Brain pericyte (primary cell): ENCODE measurements at regions not wholly inside any gene's neighbourhood (a gene's known extent, or its start where the extent isn't known, plus 50 kb on each side); places are given as distances from the start of the nearest gene placed in this dataset.
A peak's percentile ranks its signal among the peaks of the same experiment; 100 is the strongest.

ENCODE experiments used
- DNase-seq: peaks from one replicate; pipeline ENCODE4 v3.0.0-alpha.2; 2012; ENCODE audit warnings: low read depth, low spot score

- DNase-seq, result no peak
These were observed 174.1 kb upstream of the CLINT1 start for GRCh38 chr5:158033076-158033475.

GRCh38 chr5:158032246-158032645 lies 173.3 kb upstream of the CLINT1 start:
- no peak for DNase-seq

- DNase-seq, result no peak
These were observed 169.1 kb upstream of the CLINT1 start for GRCh38 chr5:158027806-158028775.

- DNase-seq, result no peak
These were observed 167.5 kb upstream of the CLINT1 start for GRCh38 chr5:158026304-158027031.

GRCh38 chr5:158023266-158023665 lies 164.3 kb upstream of the CLINT1 start:
- DNase-seq, result no peak

DNA sequence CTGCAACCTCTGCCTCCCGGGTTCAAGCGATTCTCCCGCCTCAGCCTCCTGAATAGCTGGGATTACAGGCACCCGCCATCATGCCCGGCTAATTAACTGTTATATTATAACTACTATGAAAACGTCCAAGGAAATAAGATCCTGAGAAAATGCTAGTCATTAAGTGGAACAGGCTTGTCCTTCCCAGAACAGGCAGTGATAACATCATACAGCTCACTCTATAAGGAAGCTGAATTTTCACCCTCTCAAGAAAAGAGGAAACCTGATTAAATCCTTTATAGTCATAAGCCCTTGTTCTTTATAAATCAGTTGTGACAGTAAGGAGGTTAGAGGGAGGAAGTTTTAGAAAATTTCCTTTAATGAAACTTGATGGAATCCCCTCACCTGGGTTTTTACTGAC lies 163.9 kb upstream of the CLINT1 start:
- DNase-seq, result no peak

- DNase-seq, result no peak
These were observed 163.4 kb upstream of the CLINT1 start for GRCh38 chr5:158022393-158022792.

DNA sequence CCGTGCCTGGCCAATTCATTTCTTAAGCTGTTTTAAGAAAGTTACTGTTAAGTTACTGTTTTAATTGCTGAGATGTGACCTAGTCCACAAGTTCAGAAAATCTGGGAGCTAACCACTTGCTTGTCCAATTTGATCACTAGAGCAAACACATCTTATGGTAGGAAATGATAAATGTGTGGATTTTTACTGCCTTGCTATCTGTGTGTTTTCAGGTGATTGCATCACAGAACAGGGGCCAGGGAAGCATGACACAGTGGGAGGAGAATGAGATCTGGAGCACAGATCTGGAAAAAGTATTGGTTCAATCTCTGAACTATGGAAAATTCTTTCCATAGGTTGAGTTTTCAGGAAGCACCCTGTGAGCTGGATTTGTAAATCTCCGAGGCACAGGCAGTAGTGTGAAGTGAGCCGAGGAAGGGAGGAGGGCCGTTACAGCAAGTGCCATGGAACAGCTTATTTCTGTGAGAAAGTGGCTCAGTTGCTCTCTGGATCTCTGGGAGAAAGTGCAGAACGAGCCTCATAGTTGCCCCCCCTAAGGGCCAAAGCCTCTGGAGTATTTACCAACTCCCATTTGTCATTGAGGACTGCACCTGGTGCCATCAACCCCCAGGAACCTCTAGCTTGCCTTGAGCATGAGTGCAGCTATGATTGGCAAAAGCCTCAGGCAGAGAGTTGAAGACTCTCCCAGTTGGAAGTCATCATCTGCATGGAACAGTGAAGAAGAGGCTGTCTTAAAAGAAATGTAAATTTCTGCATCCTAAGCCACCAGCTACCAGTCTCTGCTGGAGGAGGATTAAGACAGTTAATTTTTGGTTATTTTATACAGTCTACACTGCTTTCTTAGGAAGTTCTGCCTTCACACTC lies 161.8 kb upstream of the CLINT1 start:
- no peak for DNase-seq

- DNase-seq, result no peak
These were observed 158.5 kb upstream of the CLINT1 start for GRCh38 chr5:158017469-158017868.

DNA sequence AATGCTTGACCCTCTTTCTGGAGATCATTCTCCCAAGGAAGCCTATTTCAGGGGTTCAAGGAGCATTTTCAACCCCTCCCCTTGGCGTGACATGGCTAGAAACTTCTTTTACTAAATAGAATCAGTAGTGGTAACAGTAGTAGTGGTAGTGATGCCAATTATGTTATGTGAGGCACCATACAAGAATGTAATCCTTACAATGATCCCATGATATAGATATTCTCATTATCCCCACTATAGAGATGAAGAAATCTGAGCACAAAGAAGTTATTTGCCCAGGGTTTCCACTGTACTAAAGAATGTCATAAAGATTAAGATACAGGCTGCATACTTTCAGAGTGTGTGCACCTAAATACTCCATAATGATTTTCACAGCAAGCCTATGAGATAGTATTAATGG lies 155.4 kb upstream of the CLINT1 start:
- no peak for DNase-seq

- no peak for DNase-seq
These were observed 155.0 kb upstream of the CLINT1 start for GRCh38 chr5:158013939-158014338.

DNA sequence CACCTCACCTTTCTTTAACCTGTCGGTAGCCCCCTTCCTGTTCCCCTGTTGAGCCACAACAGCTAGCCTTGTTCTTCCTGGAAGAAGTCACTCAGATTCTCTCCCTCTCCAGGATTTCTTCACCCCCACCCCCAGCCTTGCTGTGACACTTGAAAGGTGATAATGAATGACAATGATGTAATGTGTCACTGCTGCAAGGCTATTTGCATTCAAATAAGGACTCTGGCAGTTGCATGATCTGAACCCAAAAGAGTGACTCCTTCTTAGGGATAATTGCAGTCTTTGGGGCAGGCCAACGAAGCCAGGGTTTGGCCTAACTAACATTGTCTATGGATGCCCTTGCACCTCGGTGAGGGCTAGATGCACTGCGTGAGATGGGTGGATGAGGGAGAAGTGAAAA lies 154.4 kb upstream of the CLINT1 start:
- DNase-seq, result no peak

GRCh38 chr5:158011422-158011821 lies 152.5 kb upstream of the CLINT1 start:
- no peak for DNase-seq

- DNase-seq, result no peak
These were observed 151.9 kb upstream of the CLINT1 start for GRCh38 chr5:158010831-158011230.

GRCh38 chr5:158007336-158007735 lies 148.4 kb upstream of the CLINT1 start:
- DNase-seq, result no peak

GRCh38 chr5:157999696-158000095 lies 140.8 kb upstream of the CLINT1 start:
- DNase-seq, result no peak

- DNase-seq, result no peak
These were observed 139.1 kb upstream of the CLINT1 start for GRCh38 chr5:157997991-157998504.

DNA sequence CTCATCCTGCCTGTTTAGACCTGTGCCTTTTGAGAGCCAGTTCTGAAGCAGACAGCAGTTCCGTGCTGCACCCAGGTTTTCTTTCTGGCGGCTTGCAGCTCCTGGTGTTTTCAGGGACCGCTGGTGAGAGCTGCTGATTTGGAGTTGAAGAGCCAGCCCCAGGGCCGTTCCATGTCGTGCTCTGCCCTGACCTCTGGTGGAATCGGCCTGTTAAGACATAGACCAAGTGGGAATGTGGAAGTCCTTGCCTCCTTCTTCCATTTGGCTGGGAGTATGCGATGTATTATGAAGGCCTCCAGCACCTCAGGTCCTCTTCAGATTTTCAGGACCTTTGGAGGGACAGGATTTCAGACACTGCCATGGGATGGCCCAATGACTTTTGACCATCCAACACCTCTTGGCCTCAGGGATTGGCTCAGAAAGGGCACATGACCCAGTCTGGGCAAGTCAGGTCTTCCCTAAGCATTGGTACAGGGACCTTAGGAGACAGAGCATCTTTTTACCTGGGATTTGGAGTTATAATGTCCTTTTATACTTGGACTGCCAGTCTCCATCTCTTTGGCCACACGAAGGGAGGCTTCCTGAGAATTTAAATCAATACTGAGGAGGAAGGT lies 136.1 kb upstream of the CLINT1 start:
- DNase-seq, result peak; percentile 2

DNA sequence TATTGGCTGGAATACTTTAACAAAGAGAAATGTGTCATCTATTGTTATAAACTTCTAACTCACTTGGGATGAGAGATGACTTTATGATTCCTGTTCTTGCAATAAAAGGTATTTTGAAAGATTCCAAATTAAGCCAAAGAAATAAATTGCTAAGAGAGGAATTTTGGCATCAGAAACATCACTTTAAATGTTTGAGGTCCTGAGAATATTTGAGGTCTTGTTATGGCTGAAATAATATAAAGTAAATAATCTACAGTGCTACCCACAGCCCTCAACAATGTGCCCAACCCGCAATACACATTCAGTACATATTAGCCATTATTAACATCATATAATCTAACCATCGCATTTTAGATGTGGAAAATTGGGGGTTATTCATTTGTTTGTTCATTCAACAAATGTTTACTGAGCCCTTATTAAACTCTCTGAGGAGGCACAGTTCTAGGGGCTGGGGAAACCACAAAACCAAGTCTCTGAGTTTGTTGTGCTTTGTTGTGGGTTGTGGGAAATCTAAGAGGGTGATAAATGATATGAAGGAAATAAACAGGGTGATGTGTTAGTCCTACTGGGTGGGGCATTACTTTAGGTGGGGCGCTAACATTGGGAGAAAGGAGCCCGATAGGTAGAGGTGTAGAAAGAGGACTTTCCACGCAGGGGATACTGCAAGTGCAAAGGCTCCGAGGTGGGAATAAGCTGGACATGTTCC lies 135.2 kb upstream of the CLINT1 start:
- DNase-seq, result no peak

DNA sequence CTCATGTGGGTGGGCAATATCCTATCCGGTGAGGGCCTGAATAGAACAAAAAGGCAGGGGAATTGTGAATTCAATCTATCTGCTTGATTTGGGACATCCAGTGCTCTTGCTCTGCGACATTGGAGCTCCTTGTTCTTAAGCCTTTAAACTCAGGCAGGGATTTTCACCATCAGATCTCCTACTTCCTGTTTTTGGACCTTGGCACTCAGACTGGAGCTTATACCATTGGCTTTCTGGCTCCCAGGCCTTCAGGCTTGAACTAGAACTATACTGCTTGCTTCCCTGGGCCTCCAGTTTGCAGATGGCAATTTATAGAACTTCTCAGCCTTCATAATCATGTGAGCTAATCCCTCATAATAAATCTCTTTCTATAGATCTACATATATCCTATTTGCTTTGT lies 134.3 kb upstream of the CLINT1 start:
- no peak for DNase-seq
